B cell (primary cell): ENCODE measurements at regions not wholly inside any gene's neighbourhood (a gene's known extent, or its start where the extent isn't known, plus 50 kb on each side); places are given as distances from the start of the nearest gene placed in this dataset.

ENCODE experiments used
- ATAC-seq: fragments of 200-7000 bp; cut with Tn5 transposase; one replicate; pipeline ENCODE4 v1.10.0; 2021; ENCODE audit warnings: low read depth, mild to moderate bottlenecking, moderate number of reproducible peaks, moderate library complexity
- CTCF ChIA-PET: fragments of 350-600 bp; sonication (Branson Sonifier 250); formaldehyde crosslinking; loops from one replicate; lab custom pipeline; 2021; ENCODE audit warnings: antibody characterized with exemption, inconsistent platforms; lab: Charles Lee
- POLR2A ChIA-PET: fragments of 350-600 bp; sonication (Branson Sonifier 250); formaldehyde crosslinking; loops from one replicate; lab custom pipeline; 2021; ENCODE audit warnings: antibody characterized with exemption; lab: Charles Lee
- DNase-seq: peaks from one replicate; pipeline ENCODE4 v3.0.0; 2013
- H2AFZ ChIP-seq: 2 replicates; pipeline ENCODE4 v1.6.1; 2012; ENCODE audit warnings: mild to moderate bottlenecking, low read depth, low read length; ENCODE audit not compliant: insufficient read depth, poor library complexity, severe bottlenecking
- H3K27ac ChIP-seq, 2 donors: 1 replicate in 1 of 2; 2 replicates in 1 of 2; pipeline ENCODE4 v1.5.1; 2012 to 2013; ENCODE audit warnings: low read length in 2 of 2, mild to moderate bottlenecking in 2 of 2, moderate library complexity in 1 of 2
- H3K27me3 ChIP-seq, 4 experiments: fragments of 200-600 bp in 1 of 4; sonication (generic) in 1 of 4; replicated peaks in 1 of 4; 1 replicate in 2 of 4; 2 replicates in 2 of 4; pipeline versions ENCODE4 v1.6.1 to v1.7.0; 2013 to 2016; ENCODE audit warnings: low read length in 3 of 4, mild to moderate bottlenecking in 2 of 4, mixed read lengths in 1 of 4, moderate library complexity in 1 of 4; ENCODE audit not compliant: insufficient read depth in 4 of 4, control insufficient read depth in 3 of 4; ENCODE audit errors: control extremely low read depth in 1 of 4
- H3K36me3 ChIP-seq, 2 experiments: replicated peaks in 1 of 2; 1 replicate in 1 of 2; 2 replicates in 1 of 2; pipeline versions ENCODE4 v1.6.1 to v1.7.1; 2013; ENCODE audit warnings: low read length in 1 of 2; ENCODE audit not compliant: insufficient read depth in 2 of 2, control insufficient read depth in 1 of 2; ENCODE audit errors: control extremely low read depth in 1 of 2, extremely low read depth in 1 of 2
- H3K4me1 ChIP-seq, 2 donors: fragments of 200-600 bp in 1 of 2; sonication (generic) in 1 of 2; 1 replicate in 1 of 2; 2 replicates in 1 of 2; pipeline versions ENCODE4 v1.5.1 to v1.6.1; 2013 to 2017; ENCODE audit warnings: low read length in 2 of 2; ENCODE audit not compliant: control insufficient read depth in 2 of 2, insufficient read depth in 2 of 2
- H3K4me2 ChIP-seq: replicated peaks from 2 replicates; pipeline ENCODE3; 2012; ENCODE audit warnings: mild to moderate bottlenecking, low read depth, low read length; ENCODE audit not compliant: poor library complexity, severe bottlenecking
- H3K4me3 ChIP-seq, 5 experiments: fragments of 200-600 bp in 1 of 5; sonication (generic) in 1 of 5; 1 replicate in 3 of 5; 2 replicates in 2 of 5; pipeline versions ENCODE4 v1.5.1 to v1.7.0; 2011 to 2016; ENCODE audit warnings: low read length in 4 of 5, mild to moderate bottlenecking in 4 of 5, low read depth in 2 of 5, control low read depth in 1 of 5, moderate library complexity in 1 of 5; ENCODE audit not compliant: insufficient read depth in 1 of 5; ENCODE audit errors: control extremely low read depth in 1 of 5, extremely low read depth in 1 of 5
- H3K79me2 ChIP-seq: fragments of 200-600 bp; sonication (generic); one replicate; pipeline ENCODE4 v1.6.0; 2016; ENCODE audit warnings: low read length; ENCODE audit not compliant: control insufficient read depth, insufficient read depth
- H3K9ac ChIP-seq: fragments of 200-600 bp; sonication (generic); 2 replicates; pipeline ENCODE4 v1.6.1; 2017; ENCODE audit warnings: mild to moderate bottlenecking, low read length, moderate library complexity
- H3K9me3 ChIP-seq, 3 donors: one replicate each; pipeline versions ENCODE4 v1.6.1 to v1.7.1; 2013; ENCODE audit warnings: low read length in 2 of 3; ENCODE audit not compliant: control insufficient read depth in 2 of 3, insufficient read depth in 1 of 3; ENCODE audit errors: control extremely low read depth in 1 of 3
- H4K20me1 ChIP-seq: 2 replicates; pipeline ENCODE4 v1.6.0; 2012; ENCODE audit warnings: mild to moderate bottlenecking, low read length; ENCODE audit not compliant: insufficient read depth, control insufficient read depth, poor library complexity, severe bottlenecking
- H3K27ac Mint-ChIP-seq: one replicate; pipeline ENCODE4 v1.8.0; 2021; ENCODE audit warnings: mixed read lengths
- H3K27me3 Mint-ChIP-seq: one replicate; pipeline ENCODE4 v1.8.0; 2021; ENCODE audit warnings: mixed read lengths
- H3K4me1 Mint-ChIP-seq: one replicate; pipeline ENCODE4 v1.8.0; 2021; ENCODE audit warnings: mixed read lengths
- H3K4me3 Mint-ChIP-seq: one replicate; pipeline ENCODE4 v1.8.0; 2021; ENCODE audit warnings: mixed read lengths
- H3K9me3 Mint-ChIP-seq: one replicate; pipeline ENCODE4 v1.8.0; 2022; ENCODE audit warnings: mixed read lengths; ENCODE audit not compliant: insufficient read depth
- CTCF ChIP-seq: fragments of 200-600 bp; IDR thresholded peaks from one replicate; pipeline ENCODE4 v1.8.0; 2022; ENCODE audit warnings: antibody characterized with exemption, mild to moderate bottlenecking
- EZH2 ChIP-seq: IDR thresholded peaks from 2 replicates; pipeline ENCODE4 v1.6.1; 2012; ENCODE audit warnings: borderline replicate concordance, low read depth, mild to moderate bottlenecking, moderate library complexity, low read length; ENCODE audit not compliant: insufficient read depth, poor library complexity, severe bottlenecking
- WGBS: methylation state at CpG from one replicate; pipeline ENCODE4 v1.1.5; 2013; ENCODE audit warnings: missing lambda C conversion rate; ENCODE audit not compliant: insufficient coverage; 5-methylcytosine and 5-hydroxymethylcytosine counted together
- intact Hi-C: fragments of 100-400 bp; cut with micrococcal nuclease; formaldehyde crosslinking; loops from one replicate; pipeline ENCODE4 v1.10.0; 2022

- ChIA-PET POLR2A (no interaction called here), CTCF (interaction anchor here (1.5 kb wide), 1 partner anchor 10 kb away, joined by 3 read pairs; no protein-coding TSS in a partner anchor)
- intact Hi-C loops: no loop called here
- no peaks in the 10 kb centered on the region for H3K27me3 Mint-ChIP-seq
- DNase-seq: no peak
- no peaks in the 10 kb centered on the region for H3K9me3 Mint-ChIP-seq
- H3K27ac ChIP-seq: no peak overlapping the region
- peaks cover 28 to 43% of the 10 kb centered on the region in 2 donors for H3K4me1 ChIP-seq
- no peak overlapping the region for H3K4me2 ChIP-seq
- H3K9ac ChIP-seq: no peak overlapping the region
- no peak overlapping the region for H3K4me3 ChIP-seq
- no CpG with 5 or more reads among the region's 3 CpGs for WGBS
- no peak for ATAC-seq
- H3K79me2 ChIP-seq: no peaks in the 10 kb centered on the region
- TF ChIP-seq EZH2 (no peak), CTCF (no peak)
- H3K27ac Mint-ChIP-seq: no peak overlapping the region
- peaks cover 64% of the 10 kb centered on the region for H3K4me1 Mint-ChIP-seq
- no peak overlapping the region for H3K4me3 Mint-ChIP-seq
- H2AFZ ChIP-seq: no peak overlapping the region
- H3K27me3 ChIP-seq: no peaks in the 10 kb centered on the region
- no peaks in the 10 kb centered on the region for H4K20me1 ChIP-seq
- H3K36me3 ChIP-seq: no peaks in the 10 kb centered on the region
- H3K9me3 ChIP-seq: no peaks in the 10 kb centered on the region
Measured at GRCh38 chr5:89283728-89284493, 400.9 kb upstream of the MEF2C start.
